Thyroid gland (tissue), 4 donors: ENCODE measurements at regions not wholly inside any gene's neighbourhood (a gene's known extent, or its start where the extent isn't known, plus 50 kb on each side); places are given as distances from the start of the nearest gene placed in this dataset.
"Not testable (repeated sequence)": the region's sequence is repeated elsewhere in the genome, so short reads cannot be mapped to it uniquely, and the experiment has no call there.

Experiments
- DNase-seq, 2 donors: peaks; one replicate each; pipeline ENCODE4 v3.0.0-alpha.2; 2019
- H3K27ac ChIP-seq, 3 donors: fragments of 200-600 bp; sonication (generic); 1 replicate in 2 of 3; 2 replicates in 1 of 3; pipeline ENCODE4 v1.5.1; 2016 to 2019; ENCODE audit warnings: mild to moderate bottlenecking in 1 of 3, moderate library complexity in 1 of 3
- H3K27me3 ChIP-seq: fragments of 200-600 bp; sonication (generic); one replicate; pipeline ENCODE4 v1.5.1; 2019
- H3K36me3 ChIP-seq, 2 donors: fragments of 200-600 bp; sonication (generic); one replicate each; pipeline ENCODE4 v1.5.1; 2016 to 2019
- H3K4me1 ChIP-seq, 2 donors: fragments of 200-600 bp; sonication (generic); one replicate each; pipeline ENCODE4 v1.5.1; 2017 to 2019
- H3K4me3 ChIP-seq, 3 donors: fragments of 200-600 bp; sonication (generic); replicated peaks in 1 of 3; 1 replicate in 2 of 3; 2 replicates in 1 of 3; pipeline ENCODE4 v1.5.1; 2016; ENCODE audit warnings: mild to moderate bottlenecking in 1 of 3
- H3K9me3 ChIP-seq: fragments of 200-600 bp; sonication (generic); one replicate; pipeline ENCODE4 v1.5.1; 2017
- POLR2A ChIP-seq, 2 donors: fragments of 450-650 bp; IDR thresholded peaks; one replicate each; pipeline ENCODE4 v1.6.1; 2017; ENCODE audit warnings: antibody characterized with exemption in 2 of 2, mild to moderate bottlenecking in 2 of 2, moderate library complexity in 1 of 2
- WGBS, 2 donors: methylation state at CpG; one replicate each; pipeline ENCODE4 v1.1.5; 2017; 5-methylcytosine and 5-hydroxymethylcytosine counted together
- intact Hi-C: fragments of 100-400 bp; cut with DNase I; formaldehyde crosslinking; loops from one replicate; pipeline ENCODE4 v1.15.1; 2023
- TF ChIP-seq, protein P1 (sequence below), 6 experiments: fragments of 200-600 bp in 3 of 6; fragments of 450-650 bp in 3 of 6; sonication (generic) in 3 of 6; IDR thresholded peaks; one replicate each; pipeline ENCODE4 v1.5.1; 2016 to 2019; ENCODE audit warnings: antibody characterized with exemption in 6 of 6, mild to moderate bottlenecking in 2 of 6, inconsistent platforms in 1 of 6, moderate library complexity in 1 of 6

DNA sequence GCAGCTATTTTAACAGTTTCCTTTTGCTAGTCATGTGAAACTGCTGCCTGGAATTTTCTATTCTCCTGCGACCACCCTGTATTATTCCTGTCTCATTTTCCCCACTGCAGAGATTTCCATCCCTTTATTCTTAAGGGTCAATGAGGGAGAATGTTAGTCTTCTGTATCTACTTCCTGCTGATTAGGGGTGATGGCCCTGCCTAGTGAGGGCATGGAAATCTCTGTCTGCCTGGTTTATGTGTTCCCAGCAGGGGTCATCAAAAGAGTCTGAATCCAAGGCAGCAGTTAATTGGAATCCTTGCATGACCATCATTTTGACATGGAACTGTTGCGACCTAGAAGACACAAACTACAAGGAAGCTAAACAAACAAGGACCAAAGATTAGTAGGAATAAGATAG lies 325.2 kb downstream of the PLPP3 start:
- Histone ChIP-seq H3K4me1 (peaks cover 11 to 13% of the 10 kb centered on the region in 2 donors), H3K27ac (no peak overlapping the region), H3K4me3 (no peak overlapping the region), H3K9me3 (no peaks in the 10 kb centered on the region), H3K27me3 (no peaks in the 10 kb centered on the region), H3K36me3 (no peaks in the 10 kb centered on the region)
- no peak for DNase-seq
- TF ChIP-seq POLR2A (IDR thresholded peaks at IDR 0.05): no peak
- TF ChIP-seq, protein P1, sequence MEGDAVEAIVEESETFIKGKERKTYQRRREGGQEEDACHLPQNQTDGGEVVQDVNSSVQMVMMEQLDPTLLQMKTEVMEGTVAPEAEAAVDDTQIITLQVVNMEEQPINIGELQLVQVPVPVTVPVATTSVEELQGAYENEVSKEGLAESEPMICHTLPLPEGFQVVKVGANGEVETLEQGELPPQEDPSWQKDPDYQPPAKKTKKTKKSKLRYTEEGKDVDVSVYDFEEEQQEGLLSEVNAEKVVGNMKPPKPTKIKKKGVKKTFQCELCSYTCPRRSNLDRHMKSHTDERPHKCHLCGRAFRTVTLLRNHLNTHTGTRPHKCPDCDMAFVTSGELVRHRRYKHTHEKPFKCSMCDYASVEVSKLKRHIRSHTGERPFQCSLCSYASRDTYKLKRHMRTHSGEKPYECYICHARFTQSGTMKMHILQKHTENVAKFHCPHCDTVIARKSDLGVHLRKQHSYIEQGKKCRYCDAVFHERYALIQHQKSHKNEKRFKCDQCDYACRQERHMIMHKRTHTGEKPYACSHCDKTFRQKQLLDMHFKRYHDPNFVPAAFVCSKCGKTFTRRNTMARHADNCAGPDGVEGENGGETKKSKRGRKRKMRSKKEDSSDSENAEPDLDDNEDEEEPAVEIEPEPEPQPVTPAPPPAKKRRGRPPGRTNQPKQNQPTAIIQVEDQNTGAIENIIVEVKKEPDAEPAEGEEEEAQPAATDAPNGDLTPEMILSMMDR (IDR thresholded peaks at IDR 0.05): no peak
- intact Hi-C loops: no loop called here
- 90 to 95% methylated on average over 2 of the region's 2 CpGs for WGBS, 2 donors

DNA sequence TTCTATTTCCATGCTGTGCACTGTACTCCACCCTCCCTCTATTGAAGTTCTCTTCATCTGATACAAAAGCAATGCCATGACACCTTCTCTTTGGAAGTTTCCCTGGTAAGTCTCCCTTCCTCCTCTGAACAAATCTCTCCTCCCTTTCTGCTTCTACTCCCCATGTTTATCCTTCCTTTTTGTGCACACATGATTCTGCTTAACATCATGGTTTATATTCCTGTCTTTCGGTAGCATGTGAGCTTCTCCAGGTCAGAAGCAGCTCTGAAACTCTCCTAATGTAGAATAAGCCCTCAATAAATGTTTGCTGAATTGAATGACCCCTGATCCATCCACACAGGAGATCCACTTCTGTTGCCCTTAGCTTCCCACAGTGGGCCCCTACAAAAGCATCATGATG lies 328.6 kb downstream of the PLPP3 start:
- no peak for DNase-seq
- no peaks in the 10 kb centered on the region for H3K27me3 ChIP-seq
- H3K36me3 ChIP-seq: no peaks in the 10 kb centered on the region
- no peak overlapping the region for H3K4me3 ChIP-seq
- H3K4me1 ChIP-seq: peaks cover 3% of the 10 kb centered on the region in 2 donors
- intact Hi-C loops: no loop called here
- TF ChIP-seq, protein P1 (IDR thresholded peaks at IDR 0.05): no peak
- no peak for TF ChIP-seq POLR2A (IDR thresholded peaks at IDR 0.05)
- 61 to 94% methylated on average over 1 of the region's 1 CpG for WGBS, 2 donors
- no peaks in the 10 kb centered on the region for H3K9me3 ChIP-seq
- H3K27ac ChIP-seq: no peak overlapping the region

DNA sequence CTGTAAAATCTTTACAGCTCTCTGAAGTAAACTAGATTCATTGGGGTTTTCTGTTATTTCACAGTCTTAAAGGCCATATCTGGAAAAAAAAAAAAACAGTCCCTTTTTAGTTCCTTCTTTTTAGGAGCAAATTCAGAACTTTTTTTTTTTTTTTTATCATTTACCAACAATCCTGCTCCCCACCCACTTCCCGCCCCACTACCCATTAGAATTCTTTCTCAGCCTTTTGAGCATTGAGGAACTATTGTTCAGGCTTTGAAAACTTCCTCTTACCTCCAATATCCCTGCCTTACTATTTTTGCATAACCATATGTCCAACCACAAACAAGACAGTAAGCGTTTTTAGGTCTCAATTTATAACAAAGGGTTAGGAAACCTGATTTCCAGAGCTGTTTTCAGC lies 330.1 kb downstream of the PLPP3 start:
- DNase-seq: no peak

DNA sequence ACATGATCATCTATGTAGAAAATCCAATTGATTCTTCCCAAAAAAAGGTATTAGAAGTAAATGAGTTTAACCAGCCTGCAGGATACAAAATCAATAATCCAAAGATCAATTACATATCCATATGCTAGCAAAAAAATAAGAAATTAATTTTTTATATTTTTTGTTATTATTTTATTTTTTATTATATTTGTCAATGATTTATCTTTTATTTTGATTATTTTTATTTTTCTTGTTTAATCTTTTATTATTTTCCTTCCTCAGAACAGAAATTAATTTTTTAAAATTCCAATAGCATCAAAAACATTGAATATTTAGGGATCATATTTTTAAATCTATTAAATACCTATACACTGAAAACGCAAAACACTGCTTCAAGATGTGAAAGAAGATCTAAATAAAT lies 331.2 kb downstream of the PLPP3 start:
- DNase-seq: no peak
- Histone ChIP-seq H3K27ac (no peak overlapping the region), H3K4me3 (no peak overlapping the region), H3K4me1 (no peaks in the 10 kb centered on the region), H3K9me3 (no peaks in the 10 kb centered on the region), H3K27me3 (no peaks in the 10 kb centered on the region), H3K36me3 (no peaks in the 10 kb centered on the region)
- 93 to 96% methylated on average over 1 of the region's 1 CpG for WGBS, 2 donors
- no peak for TF ChIP-seq POLR2A (IDR thresholded peaks at IDR 0.05)
- TF ChIP-seq, protein P1 (IDR thresholded peaks at IDR 0.05): no peak
- intact Hi-C loops: no loop called here

More for the DNA sequence above, 330.1 kb downstream of the PLPP3 start:
- Histone ChIP-seq H3K27me3 (no peaks in the 10 kb centered on the region), H3K9me3 (no peaks in the 10 kb centered on the region), H3K4me3 (no peak overlapping the region), H3K4me1 (no peaks in the 10 kb centered on the region), H3K27ac (no peak overlapping the region), H3K36me3 (no peaks in the 10 kb centered on the region)
- intact Hi-C loops: no loop called here
- TF ChIP-seq POLR2A (IDR thresholded peaks at IDR 0.05): no peak
- TF ChIP-seq, protein P1 (IDR thresholded peaks at IDR 0.05): no peak
- WGBS, 2 donors: 82 to 83% methylated on average over 2 of the region's 2 CpGs

DNA sequence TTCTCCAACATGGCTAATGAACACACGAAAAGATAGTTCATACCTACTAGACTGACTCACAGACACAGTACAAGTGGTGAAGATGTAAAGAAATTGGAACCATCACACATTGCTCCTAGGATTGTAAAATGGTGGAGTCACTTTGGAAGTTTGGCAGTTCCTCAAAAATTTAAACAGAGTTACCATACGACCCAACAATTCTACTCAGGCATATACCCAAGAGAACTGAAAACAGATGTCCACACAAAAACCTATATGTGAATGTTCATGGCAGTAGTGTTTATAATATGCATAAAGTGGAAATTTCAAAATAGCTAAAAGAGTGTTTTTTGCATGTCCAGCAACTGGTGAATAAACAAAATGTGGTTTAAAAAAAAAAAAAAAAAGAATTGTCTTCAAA lies 332.6 kb downstream of the PLPP3 start:
- H3K9me3 ChIP-seq, H3K27me3 ChIP-seq, H3K27ac ChIP-seq, H3K4me1 ChIP-seq, H3K4me3 ChIP-seq, DNase-seq, intact Hi-C loops, H3K36me3 ChIP-seq: not testable (repeated sequence)
- 95 to 98% methylated on average over 2 of the region's 2 CpGs for WGBS, 2 donors

DNA sequence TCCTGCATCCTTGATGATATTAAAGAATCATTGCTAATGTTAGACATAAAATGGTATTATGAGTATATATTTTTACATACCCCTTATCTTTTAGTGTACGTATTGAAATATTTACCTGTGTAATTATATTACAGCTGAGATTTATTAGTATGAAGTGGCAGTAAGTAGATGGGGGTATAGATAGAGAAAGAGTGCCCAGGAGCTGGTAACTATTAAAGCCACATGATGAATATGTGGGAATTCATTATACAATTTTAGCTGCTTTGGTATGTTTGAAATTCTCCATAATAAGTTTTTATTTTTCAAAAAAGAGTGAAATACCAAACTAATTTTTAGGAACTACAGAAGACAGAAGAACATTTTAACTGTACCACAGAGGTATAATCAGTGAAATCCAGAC lies 339.0 kb downstream of the PLPP3 start:
- Histone ChIP-seq H3K27me3 (no peaks in the 10 kb centered on the region), H3K9me3 (no peaks in the 10 kb centered on the region), H3K36me3 (no peaks in the 10 kb centered on the region), H3K4me3 (no peak overlapping the region), H3K27ac (no peak overlapping the region), H3K4me1 (no peaks in the 10 kb centered on the region)
- no peak for DNase-seq
- 45 to 47% methylated on average over 1 of the region's 1 CpG for WGBS, 2 donors
- TF ChIP-seq, protein P1 (IDR thresholded peaks at IDR 0.05): no peak
- TF ChIP-seq POLR2A (IDR thresholded peaks at IDR 0.05): no peak
- intact Hi-C loops: no loop called here
